HepG2 (cell line): ENCODE measurements at regions not wholly inside any gene's neighbourhood (a gene's known extent, or its start where the extent isn't known, plus 50 kb on each side); places are given as distances from the start of the nearest gene placed in this dataset.

ENCODE experiments used
- ATAC-seq: fragments of 200-7000 bp; cut with Tn5 transposase; 3 replicates; pipeline ENCODE4 v1.9.1; 2020; ENCODE audit warnings: mild to moderate bottlenecking, moderate library complexity
- BruUV-seq: library from RNA; stranded (reverse); fragments of 400-500 nt; replicated peaks from 2 replicates; lab custom pipeline; 2021; lab: Mats Ljungman, UMichigan
- CTCF ChIA-PET: fragments of 300-600 bp; formaldehyde crosslinking; extraction: SDS; loops from one replicate; lab custom pipeline; 2021; ENCODE audit warnings: low total read pairs, inconsistent platforms, low intra/inter-chr PET ratio; lab: Yijun Ruan, JAX
- POLR2A ChIA-PET: fragments of 350-600 bp; sonication (Branson Sonifier 250); formaldehyde crosslinking; loops from one replicate; lab custom pipeline; 2020; ENCODE audit warnings: antibody characterized with exemption, inconsistent platforms; lab: Yijun Ruan, JAX
- DNase-seq: peaks from one replicate; pipeline ENCODE4 v3.0.0-alpha.2; 2015; ENCODE audit warnings: low spot score
- FAIRE-seq: peaks from 3 replicates; lab custom pipeline; 2011; peaks lifted over from hg19 to GRCh38; lab: Jason Lieb, UNC
- H2AFZ ChIP-seq: one replicate; pipeline ENCODE4 v1.6.1; 2011; ENCODE audit warnings: low read length, inconsistent platforms
- H3K27ac ChIP-seq: fragments of 300-600 bp; 3 replicates; pipeline ENCODE4 v1.8.0; 2011; ENCODE audit warnings: mixed run types, mild to moderate bottlenecking, mixed read lengths, low read length, inconsistent platforms; ENCODE audit not compliant: insufficient read depth; ENCODE audit errors: extremely low read length
- H3K27me3 ChIP-seq, 2 experiments: fragments of 200-600 bp in 1 of 2; 2 replicates in 1 of 2; 3 replicates in 1 of 2; pipeline versions ENCODE4 v1.6.0 to v1.8.0; 2011; ENCODE audit warnings: low read length in 2 of 2, mild to moderate bottlenecking in 2 of 2, moderate library complexity in 2 of 2, inconsistent platforms in 1 of 2; ENCODE audit not compliant: insufficient read depth in 2 of 2, control insufficient read depth in 1 of 2
- H3K36me3 ChIP-seq, 2 experiments: fragments of 200-600 bp in 1 of 2; replicated peaks in 1 of 2; 2 replicates in 1 of 2; 3 replicates in 1 of 2; pipeline versions ENCODE4 v1.5.1 to v1.8.0; 2011; ENCODE audit warnings: low read length in 2 of 2, inconsistent platforms in 1 of 2; ENCODE audit not compliant: insufficient read depth in 2 of 2, control insufficient read depth in 1 of 2
- H3K4me1 ChIP-seq: 2 replicates; pipeline ENCODE4 v1.5.1; 2012; ENCODE audit warnings: low read length, inconsistent platforms; ENCODE audit not compliant: insufficient read depth
- H3K4me2 ChIP-seq: 2 replicates; pipeline ENCODE4 v1.6.0; 2011; ENCODE audit warnings: low read depth, low read length, inconsistent platforms
- H3K4me3 ChIP-seq, 3 experiments: fragments of 200-600 bp in 1 of 3; sonication (generic), shearing (Covaris generic) in 1 of 3; replicated peaks in 1 of 3; 2 replicates each; pipeline ENCODE4 v1.5.1; 2011 to 2016; ENCODE audit warnings: low read length in 3 of 3, inconsistent platforms in 2 of 3, low read depth in 2 of 3, mild to moderate bottlenecking in 2 of 3, control low read depth in 1 of 3, mixed read lengths in 1 of 3; ENCODE audit not compliant: insufficient read depth in 1 of 3
- H3K79me2 ChIP-seq: one replicate; pipeline ENCODE4 v1.6.1; 2011; ENCODE audit warnings: low read length, inconsistent platforms; ENCODE audit not compliant: insufficient read depth
- H3K9ac ChIP-seq: 2 replicates; pipeline ENCODE4 v1.6.0; 2011; ENCODE audit warnings: mild to moderate bottlenecking, low read depth, low read length, inconsistent platforms; ENCODE audit not compliant: insufficient read depth
- H3K9me3 ChIP-seq: 2 replicates; pipeline ENCODE4 v1.5.1; 2012; ENCODE audit warnings: mild to moderate bottlenecking, low read length
- H4K20me1 ChIP-seq: 2 replicates; pipeline ENCODE4 v1.6.0; 2011; ENCODE audit warnings: inconsistent platforms, mild to moderate bottlenecking, low read length, moderate library complexity; ENCODE audit not compliant: insufficient read depth
- DR1 ChIP-seq: sonication (generic); formaldehyde crosslinking; IDR thresholded peaks from 2 replicates; pipeline ENCODE4 v1.8.0; 2021; ENCODE audit warnings: mild to moderate bottlenecking, missing genetic modification reagents, inconsistent platforms
- HNF4A ChIP-seq: sonication (generic); formaldehyde crosslinking; IDR thresholded peaks from 2 replicates; pipeline ENCODE4 v1.4.0; 2020; ENCODE audit warnings: missing genetic modification reagents
- HOXA5 ChIP-seq: sonication (generic); formaldehyde crosslinking; IDR thresholded peaks from 2 replicates; pipeline ENCODE4 v1.4.0; 2020; ENCODE audit warnings: missing genetic modification reagents
- ISX ChIP-seq: sonication (generic); formaldehyde crosslinking; conservative IDR thresholded peaks from 2 replicates; pipeline ENCODE4 v1.5.0; 2020; ENCODE audit warnings: missing genetic modification reagents
- MAF1 ChIP-seq: sonication (generic); formaldehyde crosslinking; IDR thresholded peaks from 2 replicates; pipeline ENCODE4 v1.5.0; 2020; ENCODE audit warnings: missing genetic modification reagents, borderline replicate concordance
- NR1H2 ChIP-seq: sonication (generic); formaldehyde crosslinking; IDR thresholded peaks from 2 replicates; pipeline ENCODE4 v1.8.1; 2022; ENCODE audit warnings: low read depth, missing genetic modification reagents, borderline replicate concordance
- RARG ChIP-seq: sonication (generic); formaldehyde crosslinking; IDR thresholded peaks from 2 replicates; pipeline ENCODE4 v1.4.0; 2020; ENCODE audit warnings: low read depth, mild to moderate bottlenecking, missing genetic modification reagents
- ZSCAN5A ChIP-seq: sonication (generic); formaldehyde crosslinking; IDR thresholded peaks from 2 replicates; pipeline ENCODE4 v1.8.0; 2022; ENCODE audit warnings: mild to moderate bottlenecking, missing genetic modification reagents, borderline replicate concordance
- WGBS: methylation state at CpG from one replicate; pipeline ENCODE4 v1.1.6; 2017; ENCODE audit warnings: low lambda C conversion rate; 5-methylcytosine and 5-hydroxymethylcytosine counted together
- in situ Hi-C: cut with HindIII; loops from 2 replicates; pipeline ENCODE4 v1.10.0; 2017; ENCODE audit warnings: low pct_unique_long_range_greater_than_20kb; ENCODE audit not compliant: extremely low pct_ligation_motif_present
- intact Hi-C: fragments of 100-400 bp; cut with micrococcal nuclease; formaldehyde crosslinking; loops from one replicate; pipeline ENCODE4 v1.10.0; 2022; ENCODE audit not compliant: unreplicated experiment

DNA sequence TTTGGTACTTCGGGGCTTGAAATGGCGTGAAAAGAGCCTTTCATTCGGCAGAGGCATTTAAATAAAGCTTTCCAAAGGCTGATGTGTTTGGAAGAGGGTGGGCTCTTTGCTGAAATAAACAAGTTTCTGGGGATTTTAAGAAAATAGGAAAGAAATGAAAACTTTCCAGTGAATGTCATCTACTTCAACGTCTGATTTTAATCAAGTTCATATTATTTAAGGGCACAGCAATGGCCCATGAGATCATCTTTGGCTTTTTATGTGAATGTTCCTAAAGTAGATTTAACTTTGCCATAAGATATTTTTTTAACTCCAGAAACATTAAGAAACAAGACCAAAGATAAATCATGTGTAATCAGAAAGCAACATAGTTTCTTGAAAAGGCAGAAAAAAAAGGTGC lies 69.8 kb upstream of the TTC29 start (continued):
- no peak for TF ChIP-seq ZSCAN5A (CRISPR knock-in tag)
- no peak for TF ChIP-seq NR1H2 (CRISPR knock-in tag)
- TF ChIP-seq DR1 (CRISPR knock-in tag), result no peak
- TF ChIP-seq HNF4A, result no peak

DNA sequence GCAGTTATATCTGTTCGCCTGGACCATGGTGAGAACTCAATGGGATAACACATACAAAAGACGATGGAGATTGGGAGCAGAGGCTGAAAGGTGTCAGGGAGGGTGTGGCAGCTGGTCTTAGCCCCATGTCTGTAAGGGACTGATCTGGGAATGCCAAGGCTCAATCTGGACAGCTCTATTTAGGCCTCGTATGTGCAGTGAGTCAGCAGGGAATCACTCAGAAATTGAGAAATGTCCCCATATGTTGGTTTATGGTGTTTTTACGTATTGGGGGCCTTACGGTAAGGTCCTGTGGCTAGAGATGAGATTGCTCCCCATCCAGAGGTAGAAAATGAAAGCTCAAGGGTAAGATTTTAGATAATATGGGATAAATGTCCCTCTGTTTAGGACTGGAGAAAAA lies 71.4 kb upstream of the TTC29 start:
- ATAC-seq (no peak), FAIRE-seq (no peak), DNase-seq (no peak)
- H3K4me3 ChIP-seq, result no peak overlapping the region
- no peak overlapping the region for H3K4me2 ChIP-seq
- 24% methylated on average over 5 of the region's 5 CpGs for WGBS
- H3K27ac ChIP-seq, result no peak overlapping the region
- H4K20me1 ChIP-seq, result no peaks in the 10 kb centered on the region
- POLR2A ChIA-PET, result no interaction called here
- CTCF ChIA-PET, result no interaction called here
- TF ChIP-seq RARG (CRISPR knock-in tag), result no peak
- TF ChIP-seq HOXA5 (CRISPR knock-in tag), result no peak
- TF ChIP-seq MAF1 (CRISPR knock-in tag), result no peak
- TF ChIP-seq ISX (CRISPR knock-in tag), result no peak
- no TSS peak for BruUV-seq
- H3K9ac ChIP-seq, result no peak overlapping the region
- in situ Hi-C loops, result loop anchor here (5.0 to 25.0 kb wide), 2 partner anchors 80 to 570 kb away; no protein-coding TSS in a partner anchor
- no peaks in the 10 kb centered on the region for H3K27me3 ChIP-seq
- intact Hi-C loops, result no loop called here
- no peaks in the 10 kb centered on the region for H3K79me2 ChIP-seq
- no peaks in the 10 kb centered on the region for H3K36me3 ChIP-seq
- no peak overlapping the region for H2AFZ ChIP-seq
- no peaks in the 10 kb centered on the region for H3K9me3 ChIP-seq
- no peaks in the 10 kb centered on the region for H3K4me1 ChIP-seq
